Activated naive CD8-positive, alpha-beta T cell treated with anti-CD3 and anti-CD28 coated beads for 36 hours (primary cell): ENCODE measurements at regions not wholly inside any gene's neighbourhood (a gene's known extent, or its start where the extent isn't known, plus 50 kb on each side); places are given as distances from the start of the nearest gene placed in this dataset.
"Not testable (repeated sequence)": the region's sequence is repeated elsewhere in the genome, so short reads cannot be mapped to it uniquely, and the experiment has no call there.

Source experiments
- DNase-seq: peaks from one replicate; pipeline ENCODE4 v3.0.0; 2021
- H3K27ac Mint-ChIP-seq: one replicate; pipeline ENCODE4 v1.8.0; 2022; ENCODE audit warnings: mild to moderate bottlenecking, moderate library complexity, mixed read lengths
- H3K27me3 Mint-ChIP-seq: one replicate; pipeline ENCODE4 v1.8.0; 2022; ENCODE audit warnings: mild to moderate bottlenecking, mixed read lengths
- H3K36me3 Mint-ChIP-seq: one replicate; pipeline ENCODE4 v1.8.0; 2021; ENCODE audit warnings: mild to moderate bottlenecking, mixed read lengths
- H3K4me1 Mint-ChIP-seq: one replicate; pipeline ENCODE4 v1.8.0; 2021; ENCODE audit warnings: mixed read lengths
- H3K4me3 Mint-ChIP-seq: one replicate; pipeline ENCODE4 v1.8.0; 2022; ENCODE audit warnings: mild to moderate bottlenecking, moderate library complexity, mixed read lengths
- H3K9me3 Mint-ChIP-seq: one replicate; pipeline ENCODE4 v1.8.0; 2022; ENCODE audit warnings: mixed read lengths

- no peak overlapping the region for H3K4me3 Mint-ChIP-seq
Measured at GRCh38 chr2:13334545-13334944, 617.8 kb downstream of the TRIB2 start.

GRCh38 chr2:13335862-13336535 lies 619.3 kb downstream of the TRIB2 start:
- H3K4me3 Mint-ChIP-seq: no peak overlapping the region
- no peak overlapping the region for H3K27ac Mint-ChIP-seq
- no peaks in the 10 kb centered on the region for H3K36me3 Mint-ChIP-seq
- H3K4me1 Mint-ChIP-seq: no peaks in the 10 kb centered on the region
- H3K9me3 Mint-ChIP-seq: peaks cover 5% of the 10 kb centered on the region
- H3K27me3 Mint-ChIP-seq: no peaks in the 10 kb centered on the region
- DNase-seq: no peak

More at GRCh38 chr2:13334545-13334944, 617.8 kb downstream of the TRIB2 start:
- Mint-ChIP-seq H3K27ac (no peak overlapping the region), H3K36me3 (no peaks in the 10 kb centered on the region), H3K9me3 (peaks cover 5% of the 10 kb centered on the region), H3K4me1 (no peaks in the 10 kb centered on the region), H3K27me3 (no peaks in the 10 kb centered on the region)
- no peak for DNase-seq

GRCh38 chr2:13351068-13351467 lies 634.3 kb downstream of the TRIB2 start:
- peaks cover 4% of the 10 kb centered on the region for H3K9me3 Mint-ChIP-seq
- no peaks in the 10 kb centered on the region for H3K36me3 Mint-ChIP-seq
- no peak overlapping the region for H3K4me3 Mint-ChIP-seq
- no peaks in the 10 kb centered on the region for H3K4me1 Mint-ChIP-seq
- no peak for DNase-seq
- H3K27me3 Mint-ChIP-seq: no peaks in the 10 kb centered on the region
- no peak overlapping the region for H3K27ac Mint-ChIP-seq

GRCh38 chr2:13353083-13353482 lies 636.3 kb downstream of the TRIB2 start:
- no peaks in the 10 kb centered on the region for H3K36me3 Mint-ChIP-seq
- no peak overlapping the region for H3K27ac Mint-ChIP-seq
- no peaks in the 10 kb centered on the region for H3K27me3 Mint-ChIP-seq
- peaks cover 4% of the 10 kb centered on the region for H3K9me3 Mint-ChIP-seq
- no peaks in the 10 kb centered on the region for H3K4me1 Mint-ChIP-seq
- H3K4me3 Mint-ChIP-seq: no peak overlapping the region
- no peak for DNase-seq

- no peaks in the 10 kb centered on the region for H3K27me3 Mint-ChIP-seq
- no peak overlapping the region for H3K4me3 Mint-ChIP-seq
- H3K9me3 Mint-ChIP-seq: no peaks in the 10 kb centered on the region
- H3K4me1 Mint-ChIP-seq: no peaks in the 10 kb centered on the region
- DNase-seq: no peak
- H3K27ac Mint-ChIP-seq: no peak overlapping the region
- no peaks in the 10 kb centered on the region for H3K36me3 Mint-ChIP-seq
Measured at GRCh38 chr2:13354031-13354430, 637.3 kb downstream of the TRIB2 start.

GRCh38 chr2:13381928-13382327 lies 665.2 kb downstream of the TRIB2 start:
- H3K4me3 Mint-ChIP-seq, H3K27ac Mint-ChIP-seq, H3K4me1 Mint-ChIP-seq, H3K27me3 Mint-ChIP-seq, H3K36me3 Mint-ChIP-seq, DNase-seq, H3K9me3 Mint-ChIP-seq: not testable (repeated sequence)

GRCh38 chr2:13389172-13389571 lies 672.4 kb downstream of the TRIB2 start:
- not testable (repeated sequence) for DNase-seq, H3K4me1 Mint-ChIP-seq, H3K36me3 Mint-ChIP-seq, H3K27ac Mint-ChIP-seq, H3K9me3 Mint-ChIP-seq, H3K27me3 Mint-ChIP-seq, H3K4me3 Mint-ChIP-seq

GRCh38 chr2:13390676-13391075 lies 673.9 kb downstream of the TRIB2 start:
- no peaks in the 10 kb centered on the region for H3K27me3 Mint-ChIP-seq
- no peak overlapping the region for H3K27ac Mint-ChIP-seq
- no peaks in the 10 kb centered on the region for H3K36me3 Mint-ChIP-seq
- H3K4me1 Mint-ChIP-seq: no peaks in the 10 kb centered on the region
- H3K4me3 Mint-ChIP-seq: no peak overlapping the region
- DNase-seq: no peak
- peaks cover 7% of the 10 kb centered on the region for H3K9me3 Mint-ChIP-seq

- Mint-ChIP-seq H3K4me1 (no peaks in the 10 kb centered on the region), H3K27me3 (no peaks in the 10 kb centered on the region), H3K4me3 (no peak overlapping the region), H3K36me3 (no peaks in the 10 kb centered on the region), H3K27ac (no peak overlapping the region), H3K9me3 (peaks cover 13% of the 10 kb centered on the region)
- DNase-seq: no peak
Measured at GRCh38 chr2:13401312-13401711, 684.6 kb downstream of the TRIB2 start.

GRCh38 chr2:13413989-13414388 lies 697.3 kb downstream of the TRIB2 start:
- Mint-ChIP-seq H3K4me3 (no peak overlapping the region), H3K27ac (no peak overlapping the region), H3K9me3 (peaks cover 3% of the 10 kb centered on the region), H3K27me3 (no peaks in the 10 kb centered on the region), H3K4me1 (no peaks in the 10 kb centered on the region), H3K36me3 (no peaks in the 10 kb centered on the region)
- no peak for DNase-seq

GRCh38 chr2:13414897-13415296 lies 698.2 kb downstream of the TRIB2 start:
- Mint-ChIP-seq H3K27ac (no peak overlapping the region), H3K4me3 (no peak overlapping the region), H3K27me3 (no peaks in the 10 kb centered on the region), H3K36me3 (no peaks in the 10 kb centered on the region), H3K4me1 (no peaks in the 10 kb centered on the region), H3K9me3 (peaks cover 3% of the 10 kb centered on the region)
- no peak for DNase-seq

- H3K4me3 Mint-ChIP-seq: no peak overlapping the region
- H3K27me3 Mint-ChIP-seq: no peaks in the 10 kb centered on the region
- no peaks in the 10 kb centered on the region for H3K9me3 Mint-ChIP-seq
- no peak for DNase-seq
- H3K27ac Mint-ChIP-seq: no peak overlapping the region
- H3K4me1 Mint-ChIP-seq: no peaks in the 10 kb centered on the region
- H3K36me3 Mint-ChIP-seq: no peaks in the 10 kb centered on the region
Measured at GRCh38 chr2:13433954-13434353, 717.2 kb downstream of the TRIB2 start.

- H3K27ac Mint-ChIP-seq, H3K4me1 Mint-ChIP-seq, DNase-seq, H3K36me3 Mint-ChIP-seq, H3K27me3 Mint-ChIP-seq, H3K9me3 Mint-ChIP-seq, H3K4me3 Mint-ChIP-seq: not testable (repeated sequence)
Measured at GRCh38 chr2:13443554-13444261, 727.0 kb downstream of the TRIB2 start.

GRCh38 chr2:13462464-13462863 lies 745.7 kb downstream of the TRIB2 start:
- H3K4me3 Mint-ChIP-seq: no peak overlapping the region
- no peak for DNase-seq

GRCh38 chr2:13466076-13466475 lies 749.3 kb downstream of the TRIB2 start:
- no peak for DNase-seq
- Mint-ChIP-seq H3K4me1 (no peaks in the 10 kb centered on the region), H3K4me3 (no peak overlapping the region), H3K36me3 (no peaks in the 10 kb centered on the region), H3K27me3 (no peaks in the 10 kb centered on the region), H3K27ac (no peak overlapping the region), H3K9me3 (no peaks in the 10 kb centered on the region)

More at GRCh38 chr2:13462464-13462863, 745.7 kb downstream of the TRIB2 start:
- no peaks in the 10 kb centered on the region for H3K27me3 Mint-ChIP-seq
- no peak overlapping the region for H3K27ac Mint-ChIP-seq
- no peaks in the 10 kb centered on the region for H3K36me3 Mint-ChIP-seq
- H3K9me3 Mint-ChIP-seq: peaks cover 2% of the 10 kb centered on the region
- H3K4me1 Mint-ChIP-seq: no peaks in the 10 kb centered on the region

- Mint-ChIP-seq H3K4me3 (no peak overlapping the region), H3K4me1 (no peaks in the 10 kb centered on the region), H3K9me3 (no peaks in the 10 kb centered on the region), H3K27me3 (no peaks in the 10 kb centered on the region), H3K36me3 (no peaks in the 10 kb centered on the region), H3K27ac (no peak overlapping the region)
- DNase-seq: no peak
Measured at GRCh38 chr2:13474538-13474937, 757.8 kb downstream of the TRIB2 start.
